GM18502 (cell line): ENCODE measurements at regions not wholly inside any gene's neighbourhood (a gene's known extent, or its start where the extent isn't known, plus 50 kb on each side); places are given as distances from the start of the nearest gene placed in this dataset.

Source experiments
- ATAC-seq: cut with Tn5 transposase; IDR thresholded peaks from one replicate; pipeline ENCODE4 v1.9.1; 2021; ENCODE audit warnings: mild to moderate bottlenecking; ENCODE audit not compliant: unreplicated experiment, poor library complexity

GRCh38 chr14:101463566-101464171 lies 97.6 kb upstream of the DIO3 start:
- ATAC-seq = no peak

DNA sequence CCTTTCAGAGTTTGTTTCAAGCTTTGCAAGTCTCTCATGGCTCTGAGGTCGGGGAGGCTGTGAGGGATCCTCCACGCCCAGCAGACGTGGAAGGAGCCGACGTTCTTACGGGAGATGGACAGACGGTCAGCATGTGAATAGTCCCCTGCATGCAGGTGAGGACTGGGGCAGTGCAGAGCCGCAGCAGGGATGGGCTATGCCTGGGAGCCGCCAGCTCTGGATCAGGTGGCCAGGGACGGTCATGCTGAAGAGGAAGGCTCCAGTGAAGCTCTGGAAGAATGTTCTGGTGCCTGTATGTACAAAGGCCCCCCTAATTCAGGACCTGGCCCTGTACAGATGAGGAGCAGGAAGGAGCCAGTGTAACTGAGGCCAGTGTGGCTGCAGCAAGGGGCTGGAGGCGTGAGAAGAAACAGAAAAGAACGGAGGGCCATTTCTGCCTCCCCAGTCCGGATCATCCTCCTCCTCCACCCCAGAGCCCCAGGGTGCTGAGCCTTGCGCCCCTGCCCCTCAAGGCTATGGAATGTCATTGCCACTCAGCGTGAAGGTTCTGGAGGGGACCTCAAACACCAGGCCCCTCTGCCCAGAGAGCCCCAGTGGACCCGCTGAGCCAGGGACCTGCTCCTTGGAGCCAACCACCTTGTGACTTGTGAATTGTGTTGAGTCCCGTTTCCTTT lies 96.8 kb upstream of the DIO3 start:
- ATAC-seq = no peak

DNA sequence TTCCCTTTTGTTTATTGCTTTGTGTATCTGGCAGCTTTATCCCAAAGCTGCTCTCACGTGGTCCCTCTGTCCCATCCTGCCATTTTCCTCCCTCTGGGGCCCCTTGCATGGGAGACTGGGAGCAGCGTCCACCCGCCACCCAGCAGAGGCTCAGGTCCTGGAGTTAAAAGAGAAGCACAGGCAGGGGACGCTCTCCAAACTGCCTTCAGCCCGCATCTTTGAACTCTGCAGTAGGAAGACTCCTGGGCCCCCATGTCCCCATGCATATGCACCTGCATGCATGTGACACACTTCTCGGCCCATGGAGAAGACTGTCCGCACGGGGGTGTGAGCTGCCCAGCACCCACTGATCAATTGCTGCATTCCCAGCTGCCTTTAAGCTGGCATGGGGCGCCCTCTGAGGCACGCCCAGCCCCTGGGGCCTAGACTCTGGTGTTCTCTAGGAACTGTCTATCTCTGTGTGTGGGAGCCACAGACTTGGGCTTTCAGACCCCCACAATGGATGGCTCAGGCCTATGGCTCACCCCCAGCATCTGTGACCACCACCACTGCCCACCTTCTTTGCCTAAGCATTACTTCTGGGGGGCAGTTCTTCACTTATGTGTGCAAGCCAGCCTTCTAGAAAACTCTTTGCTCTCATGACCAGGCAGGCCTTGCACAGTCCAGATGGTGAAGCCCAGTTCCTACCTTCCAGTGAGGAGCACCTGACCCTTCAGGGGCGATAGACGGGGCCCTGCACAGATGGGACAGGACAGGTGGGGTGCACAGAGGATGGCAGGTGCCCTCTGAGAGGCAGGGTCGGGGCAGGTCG lies 96.1 kb upstream of the DIO3 start:
- ATAC-seq = no peak

GRCh38 chr14:101465795-101466448 lies 95.4 kb upstream of the DIO3 start:
- no peak for ATAC-seq

- ATAC-seq = no peak
These were observed 94.7 kb upstream of the DIO3 start for GRCh38 chr14:101466456-101467180.

DNA sequence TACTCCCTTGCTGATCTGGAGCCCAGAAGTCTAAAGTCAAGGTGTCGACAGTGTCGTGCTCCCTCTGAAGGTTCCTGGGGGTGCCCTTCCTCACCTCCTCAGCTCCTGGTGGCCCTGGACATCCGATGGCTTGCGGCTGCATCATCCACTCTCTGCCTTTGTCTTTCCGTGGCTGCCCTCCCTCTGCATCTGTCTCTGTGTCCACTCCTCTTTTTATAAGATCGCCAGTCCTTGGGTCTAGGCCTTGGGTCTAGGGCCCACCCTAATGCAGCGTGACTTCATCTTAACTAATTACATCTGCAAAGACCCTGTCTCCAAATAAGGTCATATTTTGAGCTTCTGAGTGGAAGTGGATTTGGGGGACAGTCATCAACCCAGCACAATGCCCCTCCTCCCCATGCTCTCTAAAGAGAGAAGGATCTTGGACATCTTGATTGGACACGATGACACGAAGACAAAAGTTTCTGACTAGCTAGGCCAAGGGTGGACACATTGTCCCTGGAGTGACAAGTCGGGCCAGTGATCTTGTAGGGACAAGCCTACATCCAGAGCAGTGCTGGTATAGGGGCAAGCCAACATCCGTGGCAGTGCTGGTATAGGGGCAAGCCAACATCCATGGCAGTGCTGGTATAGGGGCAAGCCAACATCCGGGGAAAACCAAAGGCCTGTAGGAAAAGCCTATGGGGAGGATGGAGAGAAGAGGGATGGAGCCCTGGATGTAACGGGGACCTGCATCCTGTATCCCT lies 93.9 kb upstream of the DIO3 start:
- ATAC-seq = no peak

DNA sequence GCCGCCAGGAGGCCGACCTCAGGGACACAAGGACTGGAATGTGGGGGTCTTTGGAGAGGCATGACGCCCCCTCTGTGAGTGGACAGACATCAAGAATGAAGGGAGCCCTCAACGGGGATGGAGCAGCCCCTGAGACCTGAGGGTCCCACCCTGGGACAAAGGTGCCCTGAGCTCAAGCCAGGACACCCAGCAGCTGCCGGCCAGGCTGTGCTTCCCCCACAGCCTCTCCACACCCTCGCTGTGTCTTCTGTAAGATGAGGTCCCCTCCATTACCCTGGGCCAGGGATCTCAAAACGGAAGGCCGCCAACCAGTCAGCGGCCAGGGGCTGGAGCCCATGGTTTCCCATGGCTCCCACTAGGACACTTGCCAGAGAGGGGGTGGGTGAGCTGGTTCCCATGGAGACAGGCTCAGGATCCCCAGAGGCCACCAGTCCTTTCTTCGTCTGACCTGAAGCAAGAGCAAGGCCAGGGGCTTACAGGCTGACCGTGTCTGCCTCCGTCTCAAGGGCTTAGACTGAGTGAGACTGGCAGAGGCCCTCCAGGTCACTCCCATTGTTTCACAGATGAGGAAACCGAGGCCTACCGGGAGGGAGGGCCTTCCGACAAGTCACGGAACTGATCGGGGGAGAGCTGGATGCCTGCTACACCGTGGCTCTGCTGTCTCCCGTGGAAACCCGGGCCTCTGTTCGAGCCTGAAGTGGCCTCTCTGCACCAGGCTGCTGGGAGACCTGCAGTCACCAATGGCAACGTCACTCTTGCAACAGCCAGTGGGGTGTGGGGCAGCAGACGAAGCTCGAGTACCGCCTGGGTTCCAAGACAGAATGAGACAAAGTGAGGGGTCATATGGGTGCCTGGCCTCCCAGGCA lies 91.7 kb upstream of the DIO3 start:
- ATAC-seq = no peak

DNA sequence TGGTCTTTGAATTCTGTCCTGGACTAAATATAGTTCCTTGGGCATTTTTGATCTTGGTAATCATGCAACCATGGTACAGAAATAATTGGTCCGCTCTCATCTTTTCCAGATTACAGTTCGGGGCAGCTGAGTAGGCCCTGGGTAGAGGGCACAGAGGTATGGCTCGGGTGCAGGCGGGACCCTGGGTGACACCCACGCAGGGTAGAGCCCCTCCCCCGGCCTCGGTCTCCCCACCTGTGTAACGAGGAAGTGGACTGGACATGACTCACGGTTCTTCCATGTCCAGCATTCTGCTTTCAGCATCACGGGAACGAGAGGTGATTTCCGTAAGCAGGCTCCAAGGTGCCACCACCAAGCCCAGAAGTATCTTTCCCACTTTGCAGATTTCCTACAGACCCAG lies 91.0 kb upstream of the DIO3 start:
- no peak for ATAC-seq

GRCh38 chr14:101471723-101472517 lies 89.4 kb upstream of the DIO3 start:
- no peak for ATAC-seq

DNA sequence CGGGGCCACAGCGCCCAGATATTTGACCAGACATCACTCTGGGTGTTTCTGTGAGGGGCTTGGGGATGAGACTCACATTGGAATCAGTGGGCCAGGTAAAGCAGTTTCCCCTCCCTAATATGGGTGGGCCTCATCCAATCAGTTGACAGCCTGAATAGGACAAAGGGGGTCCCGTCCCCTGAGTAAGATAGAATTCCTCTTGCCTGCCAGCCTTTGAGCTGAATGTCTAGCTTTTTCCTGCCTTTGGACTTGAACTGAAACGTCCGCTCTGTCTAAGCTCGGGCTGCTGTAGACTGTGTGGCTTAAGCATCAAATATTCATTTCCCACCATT lies 88.8 kb upstream of the DIO3 start:
- ATAC-seq = no peak

- no peak for ATAC-seq
These were observed 88.1 kb upstream of the DIO3 start for GRCh38 chr14:101473045-101473729.

DNA sequence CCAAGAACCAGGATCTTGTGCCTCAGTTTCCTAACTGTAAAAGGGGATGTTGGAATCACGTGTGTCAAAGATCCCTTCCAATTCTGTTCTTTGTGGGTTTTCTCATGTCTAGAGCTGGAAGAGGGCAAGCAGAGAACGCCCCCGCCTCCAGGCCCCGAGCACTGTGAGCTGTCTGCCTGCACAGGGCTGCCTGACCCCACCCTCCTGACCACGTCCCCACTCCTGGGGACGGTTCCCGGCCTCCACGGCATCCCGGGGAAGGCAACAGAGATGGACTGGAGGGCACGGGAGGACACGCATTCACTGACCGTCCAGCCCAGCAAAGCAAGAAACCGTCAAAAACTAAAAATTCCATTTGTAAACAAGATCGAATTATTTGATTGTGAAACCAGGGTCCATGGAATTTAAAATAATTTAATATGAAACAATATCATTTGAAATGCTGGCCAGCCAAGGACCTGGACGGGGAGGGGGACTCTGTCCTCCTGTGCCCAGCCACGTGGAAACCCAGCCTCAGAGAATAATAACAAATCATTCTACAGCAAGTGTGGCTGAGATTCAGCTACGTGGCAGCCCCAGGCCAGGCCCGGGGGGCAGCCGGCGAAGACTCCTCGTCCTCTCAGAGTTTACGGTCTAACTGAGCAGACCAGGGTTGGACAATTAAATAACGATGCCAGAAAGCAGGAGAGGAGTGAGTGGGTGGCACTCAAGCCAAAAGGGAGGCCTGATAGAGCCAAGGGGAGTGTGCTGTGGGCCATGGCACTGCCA lies 87.3 kb upstream of the DIO3 start:
- ATAC-seq = no peak

DNA sequence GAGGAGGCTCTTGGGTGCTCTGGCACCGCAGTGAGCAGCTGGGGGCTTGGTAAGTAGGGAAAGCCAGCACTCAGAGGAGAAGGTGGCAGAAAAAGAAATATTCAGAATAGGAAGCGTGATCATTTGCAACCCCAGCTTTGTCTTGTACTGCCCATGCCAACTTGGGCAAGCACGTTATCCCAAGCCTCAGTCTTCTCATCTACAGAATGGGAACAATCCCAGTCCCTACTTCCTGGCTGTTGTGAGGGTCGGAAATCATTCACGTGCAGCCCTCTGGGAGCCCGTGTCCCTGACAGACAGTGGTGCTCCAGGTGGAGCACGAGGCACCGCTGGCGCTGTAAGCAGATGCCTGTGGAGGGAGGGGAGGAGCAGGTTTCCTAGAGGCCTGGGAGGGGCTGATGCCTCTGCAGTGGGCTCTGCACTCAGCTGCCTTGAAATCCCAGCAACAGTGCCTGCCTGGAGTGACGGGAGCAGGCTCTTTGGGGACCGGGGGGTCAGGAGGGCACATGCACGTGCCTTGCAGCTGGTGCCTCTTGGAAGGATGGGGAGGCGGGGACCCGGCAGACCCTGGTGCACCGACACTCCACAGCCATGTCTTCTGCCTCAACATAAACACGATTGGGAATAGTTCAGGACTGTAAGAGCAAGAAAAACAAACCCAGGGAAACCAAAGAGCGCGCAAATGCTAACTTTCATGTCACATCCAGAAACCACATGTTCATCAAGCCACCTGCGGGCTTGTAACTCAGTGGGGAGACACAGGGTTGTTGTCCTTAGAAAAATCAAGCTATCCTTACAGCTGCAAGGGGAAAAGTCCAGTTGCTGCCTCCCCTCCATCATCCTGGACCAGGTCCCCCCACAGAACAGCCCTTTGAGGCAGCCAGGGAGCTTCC lies 86.5 kb upstream of the DIO3 start:
- ATAC-seq = no peak

DNA sequence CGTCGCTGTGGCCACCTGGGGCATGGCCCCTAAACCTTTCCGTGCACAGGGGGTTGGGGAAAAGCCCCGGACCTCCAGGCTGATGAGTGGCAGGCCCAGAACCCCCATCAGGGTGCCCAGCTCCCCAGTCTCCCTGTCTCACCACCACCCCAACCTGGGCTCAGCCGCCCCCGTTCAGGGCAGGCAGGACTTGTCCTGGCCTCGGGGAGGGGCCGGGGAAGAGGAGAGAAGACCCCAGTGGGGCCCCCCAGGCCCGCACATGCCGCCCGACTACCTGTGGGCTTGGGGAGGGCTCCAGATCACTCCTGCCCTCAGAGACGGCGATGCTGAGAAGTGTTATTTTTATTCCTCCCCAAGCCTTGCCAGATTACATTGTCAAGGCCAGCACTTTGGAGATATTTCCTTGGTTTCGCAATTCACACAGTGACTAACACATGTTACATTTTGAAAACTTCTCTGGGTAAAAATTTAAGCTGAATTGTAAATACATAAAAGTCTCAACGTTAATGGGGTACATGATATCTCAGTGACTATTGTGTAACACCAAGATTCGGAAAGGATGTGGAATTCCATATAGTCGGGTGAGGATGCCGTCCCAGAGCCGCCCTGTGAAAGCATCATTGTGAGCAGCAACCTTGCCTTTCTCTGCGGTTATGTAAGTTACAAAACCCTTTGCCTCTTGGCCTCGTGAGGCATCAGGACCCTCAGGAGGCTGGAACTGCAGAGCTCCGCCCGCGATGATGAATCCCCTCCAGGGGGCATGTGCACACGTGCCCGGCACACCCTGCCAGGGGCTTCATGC lies 85.6 kb upstream of the DIO3 start:
- ATAC-seq = no peak

DNA sequence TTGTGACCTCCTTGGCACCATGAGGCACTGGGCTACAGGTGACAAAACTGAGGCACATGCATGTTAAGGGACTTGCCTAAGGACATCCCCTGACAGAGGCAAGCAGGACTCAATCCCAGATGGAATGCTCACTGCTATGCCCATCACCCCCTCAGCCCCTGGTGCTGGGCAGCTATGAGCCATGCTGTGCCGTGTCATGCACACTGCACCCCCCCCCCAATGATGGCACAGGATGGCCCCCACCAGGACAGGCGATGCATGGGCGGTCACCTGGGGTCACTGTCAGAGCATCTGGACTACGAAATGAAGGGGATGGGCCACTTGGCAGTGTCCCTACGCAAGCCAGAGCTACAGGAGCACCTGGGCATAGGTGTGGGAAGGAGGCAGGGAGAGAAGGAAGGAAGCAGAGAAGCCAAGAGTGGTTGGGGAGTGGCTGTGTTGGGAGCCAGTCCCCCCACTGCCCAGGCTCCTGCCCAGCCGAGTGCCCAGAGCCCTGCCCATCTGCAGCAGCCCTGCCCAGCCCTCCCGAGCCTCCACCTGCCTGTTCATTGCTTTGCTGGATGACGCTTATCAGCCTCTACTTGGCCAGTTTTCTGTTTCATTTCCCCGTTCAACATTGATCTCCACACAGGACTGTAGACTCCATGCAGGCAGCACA lies 84.9 kb upstream of the DIO3 start:
- no peak for ATAC-seq
